Activated T-helper 17 cell treated with anti-CD3 and anti-CD28 coated beads, Interleukin-2, amount 50 U/mL, for 72 hours (primary cell): ENCODE measurements at regions not wholly inside any gene's neighbourhood (a gene's known extent, or its start where the extent isn't known, plus 50 kb on each side); places are given as distances from the start of the nearest gene placed in this dataset.
"Not testable (repeated sequence)": the region's sequence is repeated elsewhere in the genome, so short reads cannot be mapped to it uniquely, and the experiment has no call there.

Experiments used
- ATAC-seq: fragments of 150-1000 bp; cut with Tn5 transposase; replicated peaks from 2 replicates; pipeline ENCODE4 v1.10.0; 2021; ENCODE audit warnings: mild to moderate bottlenecking, moderate library complexity
- H3K27ac Mint-ChIP-seq: one replicate; pipeline ENCODE4 v1.8.0; 2022; ENCODE audit warnings: mixed read lengths
- H3K27me3 Mint-ChIP-seq: one replicate; pipeline ENCODE4 v1.8.0; 2022; ENCODE audit warnings: mixed read lengths
- H3K36me3 Mint-ChIP-seq: one replicate; pipeline ENCODE4 v1.8.0; 2022; ENCODE audit warnings: low read depth, mild to moderate bottlenecking, mixed read lengths
- H3K4me1 Mint-ChIP-seq: one replicate; pipeline ENCODE4 v1.8.0; 2022; ENCODE audit warnings: mixed read lengths
- H3K4me3 Mint-ChIP-seq: one replicate; pipeline ENCODE4 v1.8.0; 2022; ENCODE audit warnings: mild to moderate bottlenecking, mixed read lengths
- H3K9me3 Mint-ChIP-seq: one replicate; pipeline ENCODE4 v1.8.0; 2022; ENCODE audit warnings: mixed read lengths

DNA sequence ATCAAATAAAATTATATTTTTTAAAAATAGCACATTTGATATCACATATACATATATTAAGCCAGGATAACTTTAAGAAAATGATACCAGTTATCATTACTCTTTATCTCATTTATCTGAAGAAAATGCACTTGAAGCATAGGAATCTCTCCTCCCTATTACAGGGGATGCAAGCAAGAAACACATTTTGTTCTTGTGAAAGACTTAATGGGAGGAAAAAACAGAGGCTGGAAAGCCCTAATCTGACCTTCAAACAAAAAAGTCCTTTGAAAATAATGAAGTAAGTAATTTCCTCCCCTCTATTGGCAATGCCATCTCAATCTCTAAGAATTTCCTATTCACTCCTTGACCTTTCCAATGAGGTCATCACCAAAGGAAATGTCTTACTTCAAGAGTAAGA lies 1012.6 kb upstream of the ADAMTS5 start:
- not testable (repeated sequence) for ATAC-seq, H3K4me1 Mint-ChIP-seq, H3K27ac Mint-ChIP-seq, H3K9me3 Mint-ChIP-seq, H3K36me3 Mint-ChIP-seq, H3K27me3 Mint-ChIP-seq, H3K4me3 Mint-ChIP-seq

- ATAC-seq = no peak
- no peak overlapping the region for H3K4me3 Mint-ChIP-seq
- H3K4me1 Mint-ChIP-seq = no peaks in the 10 kb centered on the region
- no peak overlapping the region for H3K27ac Mint-ChIP-seq
- peaks cover 7% of the 10 kb centered on the region for H3K9me3 Mint-ChIP-seq
- no peaks in the 10 kb centered on the region for H3K36me3 Mint-ChIP-seq
- H3K27me3 Mint-ChIP-seq = peaks cover 3% of the 10 kb centered on the region
Observed at GRCh38 chr21:27975514-27975913, 1008.6 kb upstream of the ADAMTS5 start.

- not testable (repeated sequence) for H3K27me3 Mint-ChIP-seq
Observed at GRCh38 chr21:27974152-27974551, 1007.3 kb upstream of the ADAMTS5 start.

GRCh38 chr21:27968240-27968639 lies 1001.4 kb upstream of the ADAMTS5 start:
- not testable (repeated sequence) for H3K4me1 Mint-ChIP-seq, H3K9me3 Mint-ChIP-seq, H3K27ac Mint-ChIP-seq, H3K27me3 Mint-ChIP-seq, H3K4me3 Mint-ChIP-seq, H3K36me3 Mint-ChIP-seq, ATAC-seq

More at GRCh38 chr21:27974152-27974551, 1007.3 kb upstream of the ADAMTS5 start:
- not testable (repeated sequence) for H3K4me1 Mint-ChIP-seq, H3K36me3 Mint-ChIP-seq, H3K9me3 Mint-ChIP-seq, H3K27ac Mint-ChIP-seq, H3K4me3 Mint-ChIP-seq, ATAC-seq

DNA sequence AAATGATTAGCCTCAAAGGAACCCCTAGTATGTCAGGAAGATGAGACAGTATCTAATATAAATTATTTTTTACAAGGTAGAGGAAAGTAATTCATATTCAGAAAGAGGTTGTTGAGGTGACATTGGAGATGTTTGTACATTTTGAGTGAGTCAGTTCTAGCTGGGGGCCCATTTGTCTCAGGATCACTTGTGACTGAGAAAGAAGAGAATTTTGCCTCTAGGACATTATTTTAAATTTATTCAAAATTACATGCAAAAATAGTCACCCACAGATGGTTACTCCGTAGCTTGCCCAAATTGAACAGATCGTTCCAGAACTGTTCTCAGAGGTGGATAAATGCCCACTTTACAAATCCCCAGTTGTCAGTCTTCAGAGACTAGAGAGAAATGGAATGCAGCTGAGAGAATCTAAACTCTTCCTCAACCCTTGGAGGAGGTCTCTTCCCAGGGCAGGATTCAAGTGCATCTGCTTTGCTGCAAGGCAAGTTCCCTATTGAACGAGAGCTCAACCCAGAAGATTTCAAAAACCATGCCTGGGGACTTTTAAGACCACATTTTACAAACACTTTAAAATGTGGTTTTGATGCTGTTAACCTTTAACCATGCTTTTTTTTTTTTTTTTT lies 987.8 kb upstream of the ADAMTS5 start:
- ATAC-seq = no peak
- H3K27ac Mint-ChIP-seq = no peak overlapping the region
- no peaks in the 10 kb centered on the region for H3K9me3 Mint-ChIP-seq
- no peaks in the 10 kb centered on the region for H3K36me3 Mint-ChIP-seq
- no peak overlapping the region for H3K4me3 Mint-ChIP-seq
- no peaks in the 10 kb centered on the region for H3K27me3 Mint-ChIP-seq
- H3K4me1 Mint-ChIP-seq = no peaks in the 10 kb centered on the region

- no peaks in the 10 kb centered on the region for H3K9me3 Mint-ChIP-seq
- no peaks in the 10 kb centered on the region for H3K36me3 Mint-ChIP-seq
- H3K4me3 Mint-ChIP-seq = no peak overlapping the region
- H3K4me1 Mint-ChIP-seq = no peaks in the 10 kb centered on the region
- no peak overlapping the region for H3K27ac Mint-ChIP-seq
- no peak for ATAC-seq
- H3K27me3 Mint-ChIP-seq = no peaks in the 10 kb centered on the region
Observed at GRCh38 chr21:27953340-27954045, 986.6 kb upstream of the ADAMTS5 start.

DNA sequence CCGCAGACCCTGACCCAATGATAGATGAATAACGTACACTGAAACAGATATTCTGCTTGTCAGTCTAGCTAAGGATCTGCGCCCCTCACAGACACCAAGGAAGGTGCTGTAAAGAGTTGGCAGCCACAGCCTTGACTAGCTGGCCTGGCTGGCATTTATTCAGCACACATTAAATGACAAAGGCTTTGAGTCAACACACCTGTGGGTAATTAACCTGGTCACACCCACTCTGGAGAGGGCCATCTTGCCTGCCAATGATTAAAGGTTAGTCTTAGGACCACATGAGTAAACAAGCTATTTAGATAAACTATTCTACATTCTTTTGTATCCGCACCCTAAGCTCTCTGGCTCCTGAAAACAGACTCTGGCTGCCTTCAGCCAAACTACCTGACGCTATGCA lies 982.2 kb upstream of the ADAMTS5 start:
- H3K36me3 Mint-ChIP-seq, H3K27ac Mint-ChIP-seq, H3K4me3 Mint-ChIP-seq, H3K9me3 Mint-ChIP-seq, ATAC-seq, H3K4me1 Mint-ChIP-seq, H3K27me3 Mint-ChIP-seq: not testable (repeated sequence)

- H3K4me1 Mint-ChIP-seq, H3K9me3 Mint-ChIP-seq, H3K36me3 Mint-ChIP-seq, H3K27ac Mint-ChIP-seq, H3K4me3 Mint-ChIP-seq, H3K27me3 Mint-ChIP-seq, ATAC-seq: not testable (repeated sequence)
Observed at GRCh38 chr21:27930108-27930767, 963.4 kb upstream of the ADAMTS5 start.

DNA sequence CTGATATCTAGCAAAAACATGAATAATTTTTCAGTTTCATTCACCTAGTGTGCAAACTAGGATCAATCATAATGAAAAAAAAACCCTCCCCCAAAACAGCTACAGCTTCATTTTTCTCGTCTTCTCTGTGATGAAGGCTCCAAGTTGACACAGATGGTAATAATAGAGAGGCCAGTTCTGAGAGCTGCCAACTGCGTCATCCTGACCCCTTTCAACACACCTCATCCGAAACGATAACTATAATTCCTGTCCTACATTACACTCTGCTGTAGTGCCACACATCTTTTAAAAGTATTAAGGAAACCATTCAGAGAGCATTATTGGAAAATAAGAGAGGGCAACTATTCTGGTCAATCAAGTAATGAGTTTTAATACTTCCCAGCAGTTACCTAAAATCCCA lies 962.3 kb upstream of the ADAMTS5 start:
- not testable (repeated sequence) for H3K4me1 Mint-ChIP-seq, H3K4me3 Mint-ChIP-seq, H3K9me3 Mint-ChIP-seq, H3K36me3 Mint-ChIP-seq, H3K27ac Mint-ChIP-seq, H3K27me3 Mint-ChIP-seq, ATAC-seq

DNA sequence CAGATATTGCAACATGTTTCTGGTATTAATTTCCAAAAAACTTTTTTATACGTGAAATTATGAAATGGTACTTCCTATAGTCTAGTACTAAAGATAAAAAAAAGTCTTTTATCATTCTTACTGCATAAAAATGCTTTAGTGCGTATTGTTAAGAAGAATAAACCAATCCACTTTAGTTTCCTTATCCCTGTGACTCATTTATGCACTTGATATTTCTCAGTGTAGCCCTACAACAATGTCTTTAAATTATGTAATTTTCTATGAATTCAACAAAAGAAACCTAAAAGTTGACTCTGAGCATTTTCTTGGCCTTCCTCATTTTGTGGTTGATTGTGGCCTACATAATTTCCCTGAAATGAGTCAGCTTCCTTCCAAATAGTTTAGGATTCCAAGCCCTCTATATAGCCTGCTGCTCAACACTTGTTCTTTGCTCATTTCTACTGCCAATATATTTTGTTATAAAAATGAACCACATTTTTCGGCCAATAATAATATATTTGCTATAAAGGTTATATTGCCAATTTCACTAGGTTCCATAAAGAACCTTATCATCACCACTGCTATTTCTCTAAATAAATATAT lies 961.7 kb upstream of the ADAMTS5 start:
- H3K36me3 Mint-ChIP-seq, ATAC-seq, H3K4me1 Mint-ChIP-seq, H3K27ac Mint-ChIP-seq, H3K9me3 Mint-ChIP-seq, H3K4me3 Mint-ChIP-seq, H3K27me3 Mint-ChIP-seq: not testable (repeated sequence)

DNA sequence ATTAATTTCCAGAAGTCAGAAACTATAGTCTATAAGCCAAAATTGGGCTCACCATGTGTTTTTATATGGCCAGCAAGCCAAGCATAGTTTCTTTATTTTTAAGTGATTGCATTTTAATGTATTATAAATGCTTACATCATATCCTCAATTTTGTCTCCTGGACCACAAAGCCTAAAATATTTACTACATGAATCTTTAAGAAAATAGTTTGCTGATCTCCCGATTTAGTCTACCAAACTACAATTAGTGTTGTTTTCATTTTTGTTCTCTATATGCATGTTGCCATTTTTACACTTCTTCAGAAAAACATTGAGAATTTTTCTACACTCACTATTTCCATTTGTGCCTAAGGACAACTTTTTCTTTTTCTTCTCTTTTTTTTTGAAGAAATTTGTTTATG lies 954.5 kb upstream of the ADAMTS5 start:
- H3K36me3 Mint-ChIP-seq, H3K4me3 Mint-ChIP-seq, ATAC-seq, H3K27me3 Mint-ChIP-seq, H3K27ac Mint-ChIP-seq, H3K4me1 Mint-ChIP-seq, H3K9me3 Mint-ChIP-seq: not testable (repeated sequence)

- not testable (repeated sequence) for H3K4me1 Mint-ChIP-seq, H3K9me3 Mint-ChIP-seq, H3K4me3 Mint-ChIP-seq, ATAC-seq, H3K36me3 Mint-ChIP-seq, H3K27ac Mint-ChIP-seq, H3K27me3 Mint-ChIP-seq
Observed at GRCh38 chr21:27917966-27918365, 951.1 kb upstream of the ADAMTS5 start.

GRCh38 chr21:27916326-27916725 lies 949.4 kb upstream of the ADAMTS5 start:
- not testable (repeated sequence) for H3K4me1 Mint-ChIP-seq, H3K9me3 Mint-ChIP-seq, H3K36me3 Mint-ChIP-seq, ATAC-seq, H3K4me3 Mint-ChIP-seq, H3K27me3 Mint-ChIP-seq, H3K27ac Mint-ChIP-seq

GRCh38 chr21:27912133-27912532 lies 945.2 kb upstream of the ADAMTS5 start:
- not testable (repeated sequence) for H3K27me3 Mint-ChIP-seq, H3K9me3 Mint-ChIP-seq, H3K27ac Mint-ChIP-seq, H3K4me1 Mint-ChIP-seq, H3K4me3 Mint-ChIP-seq, H3K36me3 Mint-ChIP-seq, ATAC-seq

- not testable (repeated sequence) for ATAC-seq, H3K27me3 Mint-ChIP-seq, H3K9me3 Mint-ChIP-seq, H3K36me3 Mint-ChIP-seq, H3K4me1 Mint-ChIP-seq, H3K4me3 Mint-ChIP-seq, H3K27ac Mint-ChIP-seq
Observed at GRCh38 chr21:27909487-27909886, 942.6 kb upstream of the ADAMTS5 start.
